H1 (cell line): ENCODE measurements at regions not wholly inside any gene's neighbourhood (a gene's known extent, or its start where the extent isn't known, plus 50 kb on each side); places are given as distances from the start of the nearest gene placed in this dataset.

Experiments
- CTCF ChIA-PET: fragments of 300-600 bp; sonication (Branson Sonifier 250); formaldehyde crosslinking; loops from one replicate; lab custom pipeline; 2021; ENCODE audit not compliant: partially characterized antibody; lab: Charles Lee
- POLR2A ChIA-PET: fragments of 300-600 bp; sonication (Branson Sonifier 250); formaldehyde crosslinking; loops from one replicate; lab custom pipeline; 2021; ENCODE audit warnings: inconsistent platforms; ENCODE audit not compliant: partially characterized antibody; lab: Charles Lee
- DNase-seq, 2 experiments: peaks; one replicate each; pipeline versions ENCODE4 v3.0.0 to v3.0.0-alpha.2; 2010 to 2022; ENCODE audit warnings: low spot score in 2 of 2, low read depth in 1 of 2, mixed read lengths in 1 of 2
- FAIRE-seq: peaks from 2 replicates; lab custom pipeline; 2011; peaks lifted over from hg19 to GRCh38; lab: Jason Lieb, UNC
- H2AFZ ChIP-seq: 2 replicates; pipeline ENCODE4 v1.8.1; 2012; ENCODE audit warnings: low read length, inconsistent platforms
- H2AK5ac ChIP-seq: 2 replicates; pipeline ENCODE4 v1.6.1; 2013; ENCODE audit warnings: low read depth, low read length
- H2BK120ac ChIP-seq: replicated peaks from 2 replicates; pipeline ENCODE3; 2013; ENCODE audit warnings: low read depth, low read length, inconsistent platforms
- H2BK12ac ChIP-seq: 2 replicates; pipeline ENCODE4 v1.6.1; 2013; ENCODE audit warnings: low read depth, low read length
- H2BK15ac ChIP-seq: 2 replicates; pipeline ENCODE4 v1.6.1; 2013; ENCODE audit warnings: low read length
- H2BK20ac ChIP-seq: 2 replicates; pipeline ENCODE4 v1.6.1; 2013; ENCODE audit warnings: low read length
- H2BK5ac ChIP-seq: 2 replicates; pipeline ENCODE4 v1.6.1; 2013; ENCODE audit warnings: low read depth, low read length
- H3K14ac ChIP-seq: 2 replicates; pipeline ENCODE4 v1.6.1; 2013; ENCODE audit warnings: inconsistent platforms; ENCODE audit not compliant: insufficient read length
- H3K18ac ChIP-seq: 2 replicates; pipeline ENCODE4 v1.6.1; 2013; ENCODE audit warnings: low read length; ENCODE audit errors: extremely low read depth
- H3K23ac ChIP-seq: 2 replicates; pipeline ENCODE4 v1.6.1; 2013; ENCODE audit warnings: inconsistent platforms; ENCODE audit not compliant: insufficient read length
- H3K23me2 ChIP-seq: 2 replicates; pipeline ENCODE4 v1.6.1; 2013; ENCODE audit warnings: low read depth, low read length
- H3K27ac ChIP-seq: 2 replicates; pipeline ENCODE4 v1.6.1; 2011; ENCODE audit warnings: low read depth, low read length, inconsistent platforms
- H3K27me3 ChIP-seq, 4 experiments: replicated peaks in 1 of 4; 1 replicate in 1 of 4; 2 replicates in 3 of 4; pipeline versions ENCODE4 v1.6.1 to v1.8.1; 2011 to 2013; ENCODE audit warnings: low read length in 3 of 4, mild to moderate bottlenecking in 3 of 4, inconsistent platforms in 2 of 4, mixed read lengths in 2 of 4, moderate library complexity in 1 of 4; ENCODE audit not compliant: control insufficient read depth in 3 of 4, insufficient read depth in 3 of 4; ENCODE audit errors: extremely low read depth in 1 of 4
- H3K36me3 ChIP-seq, 4 experiments: 2 replicates each; pipeline versions ENCODE4 v1.6.1 to v1.8.1; 2011 to 2013; ENCODE audit warnings: mild to moderate bottlenecking in 4 of 4, low read length in 3 of 4, moderate library complexity in 2 of 4, control low read depth in 1 of 4, inconsistent platforms in 1 of 4; ENCODE audit not compliant: insufficient read depth in 4 of 4, control insufficient read depth in 2 of 4
- H3K4ac ChIP-seq: replicated peaks from 2 replicates; pipeline ENCODE3; 2013; ENCODE audit warnings: low read length, low read depth, mixed read lengths, inconsistent platforms; ENCODE audit not compliant: insufficient read length
- H3K4me1 ChIP-seq, 4 experiments: replicated peaks in 1 of 4; 1 replicate in 1 of 4; 2 replicates in 3 of 4; pipeline versions ENCODE4 v1.6.1 to v1.8.1; 2011 to 2013; ENCODE audit warnings: low read length in 3 of 4, inconsistent platforms in 2 of 4, mixed read lengths in 1 of 4; ENCODE audit not compliant: insufficient read depth in 4 of 4, control insufficient read depth in 3 of 4
- H3K4me2 ChIP-seq, 2 experiments: 2 replicates each; pipeline versions ENCODE4 v1.6.1 to v1.8.1; 2011 to 2013; ENCODE audit warnings: low read depth in 2 of 2, low read length in 2 of 2, control low read depth in 1 of 2, inconsistent platforms in 1 of 2, mild to moderate bottlenecking in 1 of 2; ENCODE audit not compliant: insufficient read depth in 1 of 2
- H3K4me3 ChIP-seq, 4 experiments: fragments of 200-600, 300-600 bp in 1 of 4; sonication (generic), shearing (Covaris generic), sonication (Bioruptor Twin) in 1 of 4; 2 replicates each; pipeline versions ENCODE4 v1.5.1 to v1.8.1; 2011 to 2016; ENCODE audit warnings: low read length in 4 of 4, low read depth in 3 of 4, control low read depth in 2 of 4, inconsistent platforms in 2 of 4, mild to moderate bottlenecking in 2 of 4, mixed read lengths in 1 of 4, moderate library complexity in 1 of 4; ENCODE audit not compliant: insufficient read depth in 2 of 4; ENCODE audit errors: extremely low read depth in 1 of 4
- H3K56ac ChIP-seq: replicated peaks from 2 replicates; pipeline ENCODE3; 2013; ENCODE audit warnings: low read depth, mild to moderate bottlenecking, mixed read lengths, low read length, inconsistent platforms; ENCODE audit not compliant: insufficient read length
- H3K79me1 ChIP-seq: 2 replicates; pipeline ENCODE4 v1.6.1; 2013; ENCODE audit warnings: low read depth, low read length, control low read depth
- H3K79me2 ChIP-seq, 2 experiments: 2 replicates each; pipeline versions ENCODE4 v1.6.1 to v1.8.1; 2012 to 2013; ENCODE audit warnings: low read length in 2 of 2, mild to moderate bottlenecking in 2 of 2, inconsistent platforms in 1 of 2; ENCODE audit not compliant: insufficient read depth in 2 of 2, control insufficient read depth in 1 of 2
- H3K9ac ChIP-seq, 4 experiments: replicated peaks in 1 of 4; 1 replicate in 1 of 4; 2 replicates in 3 of 4; pipeline versions ENCODE4 v1.6.1 to v1.8.1; 2011 to 2013; ENCODE audit warnings: low read depth in 3 of 4, low read length in 3 of 4, control low read depth in 2 of 4, mild to moderate bottlenecking in 2 of 4, moderate library complexity in 2 of 4, inconsistent platforms in 1 of 4; ENCODE audit errors: extremely low read depth in 1 of 4
- H3K9me3 ChIP-seq, 2 experiments: 2 replicates each; pipeline versions ENCODE4 v1.6.1 to v1.8.1; 2012 to 2013; ENCODE audit warnings: mild to moderate bottlenecking in 2 of 2, moderate library complexity in 2 of 2, control low read depth in 1 of 2, inconsistent platforms in 1 of 2, low read depth in 1 of 2, low read length in 1 of 2, mixed read lengths in 1 of 2; ENCODE audit not compliant: insufficient read depth in 2 of 2
- H4K20me1 ChIP-seq, 2 experiments: replicated peaks in 1 of 2; 2 replicates each; pipeline versions ENCODE3 to v1.8.1; 2011 to 2013; ENCODE audit warnings: inconsistent platforms in 2 of 2, low read length in 2 of 2, mild to moderate bottlenecking in 1 of 2; ENCODE audit not compliant: insufficient read depth in 2 of 2, control insufficient read depth in 1 of 2
- H4K5ac ChIP-seq: 2 replicates; pipeline ENCODE4 v1.6.1; 2013; ENCODE audit warnings: low read length, low read depth, mixed read lengths, inconsistent platforms; ENCODE audit not compliant: insufficient read length
- H4K8ac ChIP-seq: 2 replicates; pipeline ENCODE4 v1.8.0; 2013; ENCODE audit warnings: mild to moderate bottlenecking, moderate library complexity, low read length, inconsistent platforms; ENCODE audit not compliant: insufficient read depth; ENCODE audit errors: extremely low read depth
- H4K91ac ChIP-seq: replicated peaks from 2 replicates; pipeline ENCODE3; 2013; ENCODE audit warnings: low read length, mixed read lengths, inconsistent platforms; ENCODE audit not compliant: insufficient read length
- RBBP5 ChIP-seq: IDR thresholded peaks from 2 replicates; pipeline ENCODE4 v1.7.1; 2012; ENCODE audit warnings: low read depth, mild to moderate bottlenecking, inconsistent platforms, low read length, moderate library complexity, borderline replicate concordance
- ZNF274 ChIP-seq: IDR thresholded peaks from 2 replicates; pipeline ENCODE4 v1.7.0; 2012; ENCODE audit warnings: low read length, borderline replicate concordance; ENCODE audit errors: extremely low read depth
- WGBS, 2 experiments: shearing (Covaris generic) in 1 of 2; methylation state at CpG; one replicate each; pipeline versions ENCODE4 v1.1.6 to v1.1.7; 2013 to 2015; ENCODE audit warnings: low lambda C conversion rate in 2 of 2, mixed read lengths in 2 of 2, inconsistent platforms in 1 of 2, low coverage in 1 of 2, missing lambda C conversion rate in 1 of 2; ENCODE audit not compliant: insufficient replicate concordance in 2 of 2, insufficient coverage in 1 of 2, insufficient read length in 1 of 2; ENCODE audit errors: extremely low coverage in 1 of 2, missing lambda C conversion rate in 1 of 2; 5-methylcytosine and 5-hydroxymethylcytosine counted together

DNA sequence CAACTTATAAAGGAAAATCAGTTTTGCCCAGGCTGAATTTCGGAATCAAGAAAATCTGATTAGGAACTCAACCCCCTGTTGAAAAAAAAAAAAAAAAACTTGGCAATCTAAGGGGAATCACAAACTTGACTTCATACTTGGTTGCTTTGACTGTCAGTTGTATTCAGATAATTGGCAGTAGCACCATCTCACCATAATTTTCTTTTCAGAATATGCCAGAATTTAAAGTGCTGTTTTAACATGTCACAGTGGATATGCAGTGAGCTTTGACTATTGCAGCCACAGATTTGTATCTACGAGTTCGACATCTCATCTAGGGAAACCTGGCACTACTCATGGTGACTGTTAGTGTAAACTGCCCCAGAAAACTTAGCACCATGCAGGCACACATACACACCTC, 761.4 kb upstream of the KLHL29 start:
- Histone ChIP-seq H4K5ac (no peak overlapping the region), H3K23me2 (no peaks in the 10 kb centered on the region), H3K36me3 (no peaks in the 10 kb centered on the region), H3K56ac (no peak overlapping the region), H3K27ac (no peak overlapping the region), H3K18ac (no peak overlapping the region), H2BK120ac (no peak overlapping the region), H3K27me3 (no peaks in the 10 kb centered on the region), H4K91ac (no peak overlapping the region), H2AK5ac (no peak overlapping the region), H3K9ac (no peak overlapping the region), H2BK12ac (no peak overlapping the region), H3K9me3 (no peaks in the 10 kb centered on the region), H3K79me1 (no peaks in the 10 kb centered on the region), H3K4ac (no peak overlapping the region), H3K23ac (no peak overlapping the region), H3K79me2 (no peaks in the 10 kb centered on the region), H3K14ac (no peak overlapping the region), H2BK20ac (no peak overlapping the region), H3K4me2 (no peak overlapping the region), H4K8ac (no peak overlapping the region), H2AFZ (no peak overlapping the region), H3K4me3 (no peak overlapping the region), H3K4me1 (0 out of 7 replicates have a peak, but pooled peaks cover 0 to 3% (median 0%) of the 10 kb centered on the region in 4 experiments), H2BK5ac (no peak overlapping the region), H2BK15ac (no peak overlapping the region), H4K20me1 (no peaks in the 10 kb centered on the region)
- FAIRE-seq, result no peak
- 98% methylated on average over 3 of the region's 3 CpGs; no CpG with 5 or more reads in 1 of the 2 experiments for WGBS, 2 experiments
- CTCF ChIA-PET, result interaction anchor here (0.6 kb wide), 1 partner anchor 162 kb away, joined by 3 read pairs; no protein-coding TSS in a partner anchor
- POLR2A ChIA-PET, result no interaction called here
- DNase-seq, result no peak
- TF ChIP-seq ZNF274, result no peak
- TF ChIP-seq RBBP5, result no peak
